Ureter (tissue), 1 donor: ENCODE measurements at regions not wholly inside any gene's neighbourhood (a gene's known extent, or its start where the extent isn't known, plus 50 kb on each side); places are given as distances from the start of the nearest gene placed in this dataset.

Source experiments
- DNase-seq: peaks from one replicate; pipeline ENCODE4 v3.0.0-alpha.2; 2020; ENCODE audit warnings: low spot score
- donor health status: DM: yes; HTN: yes; CAD: no.

- DNase-seq: no peak
Measured at GRCh38 chr2:234640657-234641056, 143.8 kb upstream of the ARL4C start.

- DNase-seq: no peak
Measured at GRCh38 chr2:234638966-234639365, 142.1 kb upstream of the ARL4C start.

DNA sequence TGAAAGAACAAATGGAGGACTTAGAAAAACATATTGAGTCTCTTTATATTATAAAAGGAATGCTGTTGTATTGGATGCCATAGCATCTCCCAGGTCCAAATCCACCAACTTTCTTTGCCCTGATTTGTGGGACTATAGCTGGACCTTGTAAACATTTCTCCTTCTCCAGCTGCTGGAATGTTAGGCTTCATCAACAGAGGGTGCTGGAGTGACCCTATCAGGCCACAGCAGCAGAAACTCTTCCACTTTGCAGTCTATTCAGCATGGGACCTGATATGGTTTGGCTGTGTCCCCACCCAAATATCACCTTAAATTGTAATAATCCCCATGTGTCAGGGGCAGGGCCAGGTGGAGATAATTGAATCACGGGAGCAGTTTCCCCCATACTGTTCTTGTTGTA, 138.4 kb upstream of the ARL4C start:
- DNase-seq: no peak

DNA sequence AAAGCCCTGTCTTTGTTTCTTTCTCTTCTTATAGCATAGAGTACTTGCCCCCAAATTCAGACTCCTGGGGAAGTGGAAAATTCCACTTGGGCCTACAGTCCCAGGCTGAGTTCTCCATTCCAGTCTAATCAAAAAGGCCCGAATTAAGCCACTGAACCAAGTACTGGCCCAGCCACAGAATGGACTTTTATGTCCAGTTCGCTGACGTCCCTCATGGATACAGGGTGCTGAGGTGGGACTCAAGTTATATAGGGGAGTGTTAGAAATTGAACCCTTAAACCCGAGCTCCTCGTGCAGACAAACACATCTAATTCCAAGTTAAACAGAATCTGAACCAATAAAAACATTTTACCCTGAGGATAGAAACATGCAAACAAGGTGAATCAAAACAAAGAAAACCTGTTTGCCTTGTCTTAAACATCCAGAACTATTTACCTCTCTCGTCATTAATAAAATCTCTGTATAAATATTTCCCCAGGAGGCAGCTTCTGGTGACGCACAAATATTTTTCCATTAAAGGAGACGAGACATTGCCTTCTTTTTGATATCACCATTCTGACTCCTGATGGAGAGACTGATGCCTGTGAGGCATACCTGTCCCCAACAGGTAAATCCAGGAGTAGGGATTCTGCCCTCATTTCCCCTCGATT, 136.8 kb upstream of the ARL4C start:
- no peak for DNase-seq

GRCh38 chr2:234632527-234633391, 135.9 kb upstream of the ARL4C start:
- DNase-seq: no peak

DNA sequence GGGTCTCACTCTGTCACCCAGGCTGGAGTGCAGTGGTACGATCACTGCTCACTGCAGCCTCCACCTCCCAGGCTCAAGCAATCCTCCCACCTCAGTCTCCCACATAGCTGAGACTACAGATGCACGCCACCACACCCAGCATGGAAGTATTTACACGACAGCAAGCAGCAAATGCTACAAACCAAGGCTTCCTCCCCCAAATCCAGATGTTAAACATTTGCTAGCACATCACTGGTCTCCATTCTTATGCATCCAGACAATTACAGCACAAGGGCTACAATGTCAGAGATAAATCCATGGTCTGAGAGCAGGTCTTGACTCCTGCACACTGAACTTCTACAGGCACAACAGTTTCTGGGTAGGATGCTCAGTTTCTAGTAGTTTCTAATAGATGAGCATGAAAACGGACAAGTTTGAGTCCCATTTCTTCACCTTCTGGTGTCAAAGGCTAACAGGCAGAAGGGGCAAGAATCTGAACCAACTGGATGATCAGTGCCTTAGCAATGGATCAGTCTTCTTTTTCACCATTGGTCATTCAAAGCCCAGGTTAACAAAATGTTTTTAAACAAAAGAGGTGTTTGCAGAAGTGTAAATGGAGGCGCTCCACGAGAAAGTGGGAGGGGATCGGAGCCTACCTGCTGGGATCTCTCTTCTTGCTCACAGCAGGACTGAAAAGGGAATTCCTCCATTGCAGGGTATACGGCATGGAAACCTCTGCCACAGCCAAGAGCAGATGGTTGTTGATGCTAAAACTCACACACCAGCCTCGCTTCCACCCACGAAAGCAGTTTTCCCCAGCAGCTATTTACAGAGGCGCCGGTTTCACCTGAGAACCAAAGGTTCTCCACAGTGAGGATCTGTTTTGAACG, 135.0 kb upstream of the ARL4C start:
- no peak for DNase-seq

GRCh38 chr2:234630801-234631261, 133.9 kb upstream of the ARL4C start:
- DNase-seq: no peak

DNA sequence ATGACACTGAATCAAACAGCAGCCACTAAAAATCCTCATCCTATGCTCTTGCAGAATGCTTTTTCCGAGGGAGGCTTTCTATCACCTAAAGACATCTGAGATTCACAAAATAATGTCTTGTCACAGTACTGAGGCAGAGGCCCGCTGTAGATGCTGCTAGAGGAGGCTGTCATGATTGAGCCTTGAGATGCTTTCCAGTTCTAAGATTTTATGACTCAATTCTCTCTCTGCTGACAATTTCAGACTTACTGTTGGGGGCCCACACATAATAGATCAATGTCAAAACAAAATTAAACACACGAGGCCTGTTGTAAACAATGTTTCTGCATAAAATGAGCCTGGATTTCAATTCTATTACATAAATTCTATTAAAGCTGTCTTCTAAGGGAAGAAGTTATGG, 132.7 kb upstream of the ARL4C start:
- DNase-seq: no peak

- DNase-seq: no peak
Measured at GRCh38 chr2:234628953-234629352, 132.1 kb upstream of the ARL4C start.

DNA sequence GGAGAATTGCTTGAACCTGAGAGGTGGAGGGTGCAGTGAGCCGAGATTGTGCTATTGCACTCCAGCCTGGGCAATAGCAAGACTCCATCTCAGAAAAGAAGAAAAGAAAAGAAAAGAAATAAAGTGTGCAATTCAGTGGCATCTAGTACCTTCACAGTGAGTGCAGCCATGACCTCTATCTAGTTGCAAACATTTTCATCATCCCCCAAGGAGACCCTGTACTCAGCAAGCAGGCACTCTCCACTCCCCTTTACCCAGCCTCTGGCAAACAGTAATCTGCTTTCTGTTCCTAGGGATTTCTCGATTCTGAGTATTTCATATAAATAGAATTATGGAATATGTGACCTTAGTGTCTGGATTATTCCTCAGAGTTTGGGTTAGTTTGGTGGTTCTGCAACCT, 130.4 kb upstream of the ARL4C start:
- no peak for DNase-seq

DNA sequence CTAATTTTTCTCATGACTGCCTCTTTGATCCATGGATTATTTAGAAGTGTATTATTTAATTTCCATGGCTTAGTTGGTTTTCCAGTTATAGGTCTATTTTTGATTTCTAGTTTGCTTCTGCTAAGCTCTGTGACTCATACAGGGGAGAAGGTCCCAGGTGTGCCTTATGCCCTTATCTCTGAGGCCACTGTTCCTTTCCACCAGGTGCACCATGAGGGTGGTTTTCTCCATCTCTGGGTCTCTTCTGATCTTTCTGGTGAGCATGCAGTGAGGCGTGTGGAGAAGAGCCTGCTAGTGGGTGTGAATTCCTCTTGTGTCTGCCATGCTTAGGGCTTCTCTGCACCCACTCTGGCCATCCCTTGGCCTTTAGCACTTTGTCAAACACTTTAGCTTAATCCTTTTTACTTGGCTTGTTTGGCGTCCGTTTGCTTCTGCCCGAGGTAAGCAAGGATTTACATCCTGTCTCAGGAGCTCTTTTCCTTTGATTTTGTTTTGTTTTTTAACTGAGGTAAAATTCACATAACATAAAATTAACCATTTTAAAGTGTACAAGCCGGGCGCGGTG, 129.8 kb upstream of the ARL4C start:
- no peak for DNase-seq

DNA sequence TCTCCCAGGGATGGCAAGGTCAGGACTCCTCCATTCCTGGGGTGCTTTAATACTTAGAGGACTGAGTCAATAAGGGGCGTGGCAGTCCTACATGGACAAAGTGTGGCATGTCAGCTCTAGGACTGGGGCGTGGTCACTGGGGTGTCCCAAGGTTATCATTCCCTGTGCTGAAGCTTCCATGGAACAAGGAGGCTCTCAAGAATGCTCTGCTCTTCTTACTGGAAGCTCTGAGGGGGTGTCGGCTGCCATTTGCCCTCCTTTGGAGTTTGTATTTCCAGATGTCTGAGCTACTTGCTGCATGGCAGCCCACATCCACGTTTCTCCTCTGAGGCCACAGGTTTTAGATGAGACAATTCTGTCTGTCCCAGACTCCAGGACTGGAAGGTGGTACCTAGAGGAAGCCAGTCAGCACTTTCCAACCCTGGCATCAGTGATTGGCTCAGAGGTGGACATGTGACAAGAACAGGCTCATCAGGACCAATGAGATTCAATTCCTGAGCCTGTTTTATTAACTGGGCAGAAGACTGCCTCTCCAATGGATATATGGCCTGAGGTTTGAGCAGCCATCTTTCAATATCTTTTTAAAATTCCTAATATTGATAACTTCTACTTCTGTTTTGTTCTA, 128.9 kb upstream of the ARL4C start:
- no peak for DNase-seq

GRCh38 chr2:234623521-234623991, 126.7 kb upstream of the ARL4C start:
- DNase-seq: no peak

GRCh38 chr2:234621120-234621519, 124.2 kb upstream of the ARL4C start:
- no peak for DNase-seq

- DNase-seq: no peak
Measured at GRCh38 chr2:234620018-234620417, 123.1 kb upstream of the ARL4C start.

- no peak for DNase-seq
Measured at GRCh38 chr2:234615643-234616356, 118.9 kb upstream of the ARL4C start.

DNA sequence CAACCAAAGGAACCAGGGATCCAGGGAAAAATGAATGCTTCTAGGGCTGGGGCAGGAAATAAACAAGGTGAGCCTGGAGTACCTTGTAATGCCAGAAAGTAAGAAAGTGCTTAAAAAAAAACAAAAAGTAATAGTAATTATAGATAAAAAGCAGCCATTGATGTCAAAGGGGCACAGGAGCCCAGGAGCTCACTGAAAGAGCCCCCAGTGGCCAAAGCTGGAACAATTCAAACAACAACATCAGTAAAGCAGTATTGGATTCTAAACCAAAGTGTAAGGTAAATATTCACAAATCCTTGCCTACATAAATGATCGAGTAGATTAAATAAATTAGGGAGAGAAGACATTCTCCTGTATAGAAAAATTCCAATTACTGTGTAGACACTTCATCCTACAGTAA, 114.3 kb upstream of the ARL4C start:
- no peak for DNase-seq

- no peak for DNase-seq
Measured at GRCh38 chr2:234608946-234609345, 112.1 kb upstream of the ARL4C start.

DNA sequence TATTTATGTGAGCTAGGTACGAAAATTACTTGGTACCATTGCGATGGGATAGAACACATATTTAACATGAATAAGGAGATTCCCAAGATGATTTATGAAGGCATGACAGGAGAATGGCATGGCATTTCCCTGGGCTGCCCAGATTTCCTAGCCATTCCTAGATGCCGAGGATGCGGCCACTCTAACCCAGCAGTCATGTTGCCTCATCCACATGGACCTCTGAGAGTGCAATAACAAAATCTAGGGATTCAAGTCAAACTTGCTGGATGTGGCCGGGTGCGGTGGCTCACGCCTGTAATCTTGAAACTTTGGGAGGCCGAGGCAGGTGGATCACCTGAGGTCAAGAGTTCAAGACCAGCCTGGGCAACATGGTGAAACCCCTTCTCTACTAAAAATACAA, 110.8 kb upstream of the ARL4C start:
- DNase-seq: no peak

- DNase-seq: no peak
Measured at GRCh38 chr2:234606896-234607295, 110.0 kb upstream of the ARL4C start.

- no peak for DNase-seq
Measured at GRCh38 chr2:234603619-234604018, 106.7 kb upstream of the ARL4C start.
